GM18511 (cell line): ENCODE measurements at regions not wholly inside any gene's neighbourhood (a gene's known extent, or its start where the extent isn't known, plus 50 kb on each side); places are given as distances from the start of the nearest gene placed in this dataset.

Source experiments
- ATAC-seq: cut with Tn5 transposase; IDR thresholded peaks from one replicate; pipeline ENCODE4 v1.9.1; 2021; ENCODE audit warnings: mild to moderate bottlenecking, moderate library complexity; ENCODE audit not compliant: unreplicated experiment

DNA sequence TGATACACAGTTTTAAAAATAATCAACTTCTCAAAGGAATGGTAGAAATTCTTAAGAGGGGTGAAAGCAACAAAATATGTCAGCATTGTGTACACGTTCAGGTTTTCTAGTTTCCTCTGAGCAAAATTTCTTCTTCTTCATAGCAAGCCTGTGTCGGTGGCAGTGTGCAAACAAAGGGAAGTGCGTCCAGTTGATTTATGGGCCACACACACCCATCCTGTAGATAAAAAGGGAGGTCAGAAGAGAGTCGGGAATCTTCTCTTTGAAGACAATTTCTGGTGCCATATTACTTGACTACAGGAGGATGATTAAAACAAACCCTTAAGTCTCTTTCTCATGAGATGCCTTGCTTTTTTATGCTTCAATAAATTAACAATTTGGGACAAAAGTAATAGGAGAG, 484.1 kb upstream of the SALL1 start:
- ATAC-seq, result no peak

GRCh38 chr16:51630076-51630475, 479.0 kb upstream of the SALL1 start:
- ATAC-seq, result no peak

DNA sequence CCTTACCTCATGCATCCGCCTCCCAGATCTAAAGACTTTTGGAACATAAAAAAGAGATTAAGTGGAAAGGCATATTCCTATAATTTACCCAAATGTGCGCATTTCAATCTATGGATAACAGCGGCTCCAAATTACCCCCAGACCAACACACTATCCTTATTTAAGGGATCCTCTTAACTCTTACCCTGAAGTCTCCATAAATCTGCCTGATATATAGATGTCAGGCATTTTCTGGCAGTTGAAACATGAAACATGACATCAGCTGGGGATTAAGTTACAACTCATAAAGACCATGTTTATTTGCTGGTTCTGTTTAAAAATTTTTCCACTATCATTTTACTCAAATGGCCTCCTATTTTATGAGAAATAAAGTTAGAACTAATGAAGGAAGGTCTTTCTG, 478.5 kb upstream of the SALL1 start:
- no peak for ATAC-seq

DNA sequence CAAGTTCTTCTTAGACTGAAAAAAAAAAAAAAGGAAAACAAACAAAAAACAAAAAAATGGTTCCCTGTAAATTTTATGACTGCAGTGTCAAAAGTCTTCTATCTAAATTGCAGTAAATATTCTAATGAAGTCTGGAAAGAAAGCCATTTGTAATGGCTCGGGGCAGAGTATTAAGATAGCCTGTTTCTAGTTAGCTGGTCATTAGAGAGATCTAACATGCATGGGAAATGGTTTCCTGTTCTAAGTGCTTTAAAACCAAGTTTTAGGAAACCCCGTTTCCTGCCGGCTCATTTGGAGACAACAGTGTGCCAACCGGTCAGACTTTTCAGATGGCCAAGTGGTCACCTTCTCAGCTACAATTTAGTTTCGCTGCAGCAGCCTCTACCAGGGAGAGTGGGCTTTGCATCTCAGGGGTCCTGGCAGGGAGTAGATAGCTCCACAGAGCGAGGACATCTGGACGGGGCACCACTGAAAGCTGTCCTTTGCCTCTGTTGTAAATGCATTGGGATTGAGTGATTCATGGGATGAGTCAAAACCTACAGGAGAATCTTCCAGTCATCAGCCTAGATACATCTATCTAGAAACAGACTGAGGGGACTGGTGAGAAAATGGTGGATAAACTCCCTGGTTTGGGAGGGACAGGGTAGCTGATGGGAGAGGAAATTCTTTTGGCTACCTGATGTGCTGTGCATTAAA, 473.2 kb upstream of the SALL1 start:
- no peak for ATAC-seq

GRCh38 chr16:51621610-51622009, 470.5 kb upstream of the SALL1 start:
- no peak for ATAC-seq

DNA sequence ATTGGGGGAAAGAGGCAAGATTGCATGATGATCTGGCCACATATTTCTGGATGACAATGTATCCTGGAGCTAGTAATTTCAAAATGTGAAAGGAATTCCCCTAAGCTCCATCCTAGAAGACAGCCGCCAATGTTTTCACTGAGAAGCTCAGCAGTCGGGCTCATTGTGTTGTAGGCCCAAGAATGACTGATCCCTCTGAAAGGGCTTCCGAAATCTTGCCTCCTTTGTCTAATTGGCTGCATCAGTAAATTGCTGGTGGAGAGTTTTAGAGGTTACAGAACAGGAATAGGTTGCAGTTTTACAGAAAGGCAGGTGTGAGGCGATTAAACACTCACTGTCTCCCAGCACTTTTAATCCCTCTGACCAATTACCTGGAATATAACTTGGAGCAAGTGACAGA, 464.1 kb upstream of the SALL1 start:
- ATAC-seq, result no peak

DNA sequence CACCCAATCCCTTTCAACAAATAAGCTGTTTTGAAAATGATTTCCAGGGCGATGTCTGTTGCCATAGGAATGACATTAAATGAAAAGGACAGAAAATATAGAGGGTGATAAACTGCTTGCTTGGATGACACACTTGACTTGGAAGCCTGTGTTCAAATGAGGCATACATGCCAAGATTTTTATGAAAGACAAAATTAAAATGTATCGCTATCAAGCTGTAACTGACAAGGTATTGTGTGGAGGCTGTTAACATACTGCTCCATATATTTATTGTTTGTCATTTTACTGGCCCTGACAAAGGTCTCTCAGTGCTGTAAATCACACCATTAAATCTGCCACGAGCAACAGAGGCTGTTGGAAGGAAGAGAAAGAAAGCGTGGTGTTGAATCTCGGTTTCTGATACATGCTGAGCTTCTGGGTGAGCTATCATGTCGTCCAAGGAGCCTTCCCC, 456.2 kb upstream of the SALL1 start:
- no peak for ATAC-seq

DNA sequence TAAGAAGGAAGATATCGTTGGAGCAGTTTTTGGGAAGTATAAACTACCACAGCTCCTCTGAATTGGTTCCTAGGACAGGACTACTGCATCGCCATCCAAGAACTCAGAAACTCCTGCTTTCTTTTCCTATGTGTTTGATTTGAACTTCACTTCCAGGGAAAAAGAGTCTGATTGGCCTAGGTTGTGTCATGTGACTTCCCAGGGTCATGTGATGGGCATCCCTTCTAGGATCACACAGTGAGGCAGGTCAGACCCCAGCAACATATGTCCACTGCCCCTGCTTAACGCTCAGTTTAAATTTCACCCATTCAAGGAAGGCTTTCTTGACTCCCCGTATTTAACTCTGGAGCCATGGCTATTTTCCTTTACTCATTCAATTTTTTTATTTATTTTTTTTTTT, 445.2 kb upstream of the SALL1 start:
- no peak for ATAC-seq

- ATAC-seq, result no peak
Observed at GRCh38 chr16:51592535-51593300, 441.6 kb upstream of the SALL1 start.

- ATAC-seq, result no peak
Observed at GRCh38 chr16:51592001-51592501, 441.0 kb upstream of the SALL1 start.

DNA sequence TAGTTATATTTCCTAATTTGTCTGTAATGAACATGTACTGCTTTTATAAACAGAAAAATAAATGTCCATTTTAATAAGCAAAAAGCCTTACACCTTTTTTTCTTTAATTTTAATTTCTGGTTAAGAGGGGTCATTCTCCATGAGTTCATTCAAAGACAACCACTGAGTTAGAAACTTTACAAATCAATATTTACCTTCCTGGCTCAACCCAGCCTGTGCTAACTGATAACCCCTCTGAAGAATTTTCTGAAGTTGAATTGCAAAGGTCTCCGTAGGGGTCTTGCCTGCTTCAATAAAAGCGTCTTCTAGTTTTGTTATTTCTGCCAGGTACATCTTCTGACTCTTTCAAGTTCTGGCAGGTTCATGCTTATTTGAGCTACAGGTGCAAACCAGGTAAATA, 440.4 kb upstream of the SALL1 start:
- no peak for ATAC-seq

DNA sequence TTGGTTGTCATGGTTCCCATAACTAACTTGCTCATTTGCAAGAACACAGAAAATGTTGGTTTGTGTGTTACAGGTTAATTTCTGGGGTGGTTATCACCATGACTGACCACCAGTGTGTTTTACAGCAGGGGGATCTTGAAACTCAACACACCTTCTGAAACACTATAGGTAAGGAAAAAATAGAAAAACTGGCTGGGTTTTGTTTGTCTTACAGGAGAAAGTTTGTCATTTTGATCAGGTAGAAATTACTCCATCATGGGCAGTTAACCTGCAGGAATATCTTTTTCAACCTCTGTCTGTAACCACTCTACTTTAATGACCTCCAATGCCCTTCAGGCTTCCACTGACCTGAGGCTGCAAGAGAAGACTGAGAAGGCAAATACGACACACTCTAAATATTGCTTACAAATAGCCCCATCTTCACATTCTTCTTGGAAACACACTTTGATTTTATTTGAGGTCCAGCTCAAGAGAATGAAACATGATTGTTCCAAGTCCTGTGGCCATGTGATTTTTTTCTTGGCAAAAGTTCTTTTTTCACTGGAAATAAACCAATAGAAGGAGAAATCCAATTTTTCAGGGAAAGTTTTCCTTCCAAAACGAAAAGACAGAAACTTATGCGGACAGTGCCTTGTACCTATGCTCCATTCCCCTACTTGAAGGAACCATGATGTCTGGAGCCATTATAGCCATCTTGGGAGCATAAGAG, 428.7 kb upstream of the SALL1 start:
- no peak for ATAC-seq

DNA sequence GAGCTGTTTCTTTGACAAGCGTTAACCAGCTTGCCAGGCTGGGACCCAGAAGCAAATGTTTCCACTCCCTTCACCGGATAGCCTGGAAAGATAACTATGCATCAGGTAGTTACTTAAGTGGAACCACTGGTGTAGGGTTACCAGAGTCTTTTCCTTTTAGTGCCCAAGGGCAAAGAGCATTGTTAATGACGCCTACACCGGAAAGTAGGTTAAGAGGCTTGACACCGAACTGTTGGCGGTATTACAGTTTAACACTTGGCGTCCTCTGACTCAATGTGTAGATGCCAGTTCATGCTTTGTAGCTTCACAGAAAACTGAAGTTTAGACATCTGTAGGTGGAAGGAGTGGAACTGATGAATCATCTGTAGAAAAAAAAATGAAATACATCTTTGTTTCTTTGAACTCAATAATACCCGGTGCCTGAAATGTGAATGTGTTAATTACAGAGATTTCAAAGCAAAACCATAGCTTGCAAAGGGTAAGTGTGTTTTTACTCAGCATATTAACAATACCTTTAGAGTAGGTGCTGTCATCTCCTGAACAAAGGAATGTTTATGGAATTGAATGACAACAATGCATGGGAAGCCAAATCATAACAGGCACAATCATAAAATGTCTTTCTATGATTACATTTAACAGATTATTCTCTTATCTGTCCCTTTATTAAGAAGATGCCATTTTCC, 426.7 kb upstream of the SALL1 start:
- ATAC-seq, result no peak

DNA sequence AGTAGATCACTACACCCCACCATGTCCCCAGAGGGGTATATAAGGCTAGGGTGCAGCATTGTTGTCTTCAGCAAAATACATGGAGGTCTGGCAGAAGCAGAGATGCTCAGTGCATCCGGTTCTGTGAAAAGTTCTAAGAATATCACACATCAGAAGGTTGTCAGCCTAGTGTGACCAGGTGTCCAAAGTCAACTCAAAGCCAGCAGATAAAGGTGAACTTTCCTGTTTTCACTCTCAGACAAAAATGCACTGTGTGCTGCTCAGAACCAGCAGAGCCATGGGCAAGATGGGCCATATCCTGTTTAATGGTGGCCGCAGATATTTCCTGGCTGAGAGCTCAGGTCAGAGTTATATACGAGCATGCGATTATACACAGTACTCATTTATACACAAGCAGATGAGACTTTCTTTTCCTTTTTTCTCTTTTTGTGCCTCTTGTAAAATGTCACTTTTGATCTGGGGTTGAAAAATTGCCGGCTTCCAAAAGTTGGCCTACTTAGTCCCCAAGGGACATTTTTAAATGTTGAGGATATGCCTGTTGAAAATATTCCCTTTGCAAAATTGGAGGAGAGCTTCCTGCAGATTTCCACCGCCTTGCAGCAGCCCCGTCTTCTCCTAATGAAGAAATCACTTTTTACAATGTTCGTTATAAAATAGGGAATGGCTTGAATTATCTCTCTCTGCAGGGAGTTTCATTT, 425.6 kb upstream of the SALL1 start:
- ATAC-seq, result no peak

DNA sequence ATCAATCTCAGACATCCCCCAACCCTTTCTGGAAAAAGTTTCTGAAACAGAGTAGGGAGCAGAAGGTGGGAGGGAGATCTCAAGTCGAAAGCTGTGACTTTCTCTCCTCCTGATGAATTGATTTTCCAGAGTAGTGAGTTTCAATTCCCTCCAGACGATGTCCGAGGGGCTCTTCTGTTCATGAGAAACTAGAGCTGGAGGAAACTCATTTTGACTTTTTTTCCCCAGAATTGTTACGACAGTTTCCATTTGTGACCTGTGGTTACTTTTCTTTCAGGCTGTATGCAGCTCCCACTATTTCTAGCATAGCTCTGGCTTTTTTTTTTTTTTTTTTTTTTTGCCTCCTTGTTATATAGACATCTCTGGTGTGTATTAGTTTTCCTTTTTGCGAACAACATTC, 422.1 kb upstream of the SALL1 start:
- no peak for ATAC-seq

GRCh38 chr16:51569203-51569931, 418.3 kb upstream of the SALL1 start:
- ATAC-seq, result peak; percentile 74

DNA sequence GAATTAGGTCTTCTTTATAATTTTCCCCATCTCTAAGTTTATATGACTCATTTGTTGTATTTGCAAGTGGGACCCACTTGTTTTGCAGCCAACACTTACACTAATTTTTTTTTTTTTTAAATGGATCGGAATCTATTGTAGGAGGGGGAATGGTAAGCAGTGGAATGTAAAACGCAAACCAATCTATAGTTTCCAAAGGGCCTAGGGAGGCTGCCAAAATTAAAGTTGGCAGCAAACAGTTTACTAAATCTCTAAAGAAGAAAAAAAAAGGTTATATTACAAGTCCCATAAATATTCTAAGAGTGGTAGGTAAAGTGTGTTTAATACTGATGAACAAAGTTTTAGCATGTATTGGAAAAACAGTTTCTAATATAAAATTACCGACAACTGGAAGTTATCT, 416.8 kb upstream of the SALL1 start:
- ATAC-seq, result no peak

DNA sequence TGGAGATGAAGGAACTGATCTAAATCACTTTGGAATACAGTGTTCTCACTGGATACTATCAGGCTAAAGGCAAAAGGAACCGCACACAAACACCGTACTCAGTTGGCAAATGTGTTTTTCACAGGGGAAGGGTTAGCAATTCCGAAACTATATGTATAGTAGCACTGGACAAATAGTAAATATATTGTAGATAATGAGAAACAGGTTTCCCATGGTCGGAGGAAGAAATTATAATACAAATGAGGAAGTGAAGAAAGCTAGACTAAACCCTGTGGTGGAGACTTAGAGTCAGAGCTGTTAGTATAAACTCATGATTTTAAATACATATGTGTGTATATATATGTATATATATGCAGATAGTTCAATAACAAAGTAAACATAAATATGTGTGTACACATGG, 414.1 kb upstream of the SALL1 start:
- ATAC-seq, result peak; percentile 65

DNA sequence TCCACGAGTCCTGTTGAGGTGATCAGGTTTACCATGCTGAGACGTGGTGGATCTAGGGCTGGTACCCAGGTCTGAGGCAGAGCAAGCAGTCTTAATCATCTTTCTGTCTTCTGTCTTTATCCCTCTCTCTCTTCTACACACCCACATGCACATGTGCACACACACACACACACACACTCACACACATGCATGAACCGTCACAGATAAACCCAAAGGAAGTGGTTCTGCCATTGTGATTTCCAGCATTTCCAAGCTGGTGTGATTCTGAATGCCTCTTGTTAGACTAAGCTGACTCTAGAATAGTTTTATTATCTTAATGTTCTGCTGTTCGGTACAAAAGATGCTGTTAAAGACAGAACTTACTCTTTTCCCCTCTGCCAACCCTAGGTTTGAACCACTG, 411.8 kb upstream of the SALL1 start:
- ATAC-seq, result no peak

GRCh38 chr16:51559901-51560300, 408.8 kb upstream of the SALL1 start:
- ATAC-seq, result no peak
